ENCODE measurements at regions not wholly inside any gene's neighbourhood (a gene's known extent, or its start where the extent isn't known, plus 50 kb on each side); places are given as distances from the start of the nearest gene placed in this dataset.

DNA sequence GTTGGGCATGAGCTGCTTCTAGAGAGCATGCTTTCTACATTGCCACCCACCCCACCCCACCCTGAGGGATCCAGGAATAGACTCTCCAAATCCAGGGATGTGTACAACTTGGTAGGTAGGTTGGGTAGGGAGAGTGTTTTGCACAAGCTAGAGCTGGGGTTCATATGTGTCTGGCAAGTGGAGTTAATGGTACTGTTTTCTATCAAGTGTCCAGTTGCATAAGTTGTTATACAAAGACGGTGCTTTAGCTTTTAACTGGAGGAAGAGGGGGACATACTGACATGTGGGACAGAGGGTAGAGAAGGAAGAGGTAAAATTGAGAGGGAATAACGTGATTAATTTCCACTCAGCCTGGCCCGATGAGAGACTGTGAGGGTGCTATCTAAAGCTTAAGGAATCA lies 51.0 kb upstream of the TNC start:
- DNase-seq = no peak

- DNase-seq = no peak
These were observed 52.6 kb upstream of the TNC start for GRCh38 chr9:115170358-115171073.

DNA sequence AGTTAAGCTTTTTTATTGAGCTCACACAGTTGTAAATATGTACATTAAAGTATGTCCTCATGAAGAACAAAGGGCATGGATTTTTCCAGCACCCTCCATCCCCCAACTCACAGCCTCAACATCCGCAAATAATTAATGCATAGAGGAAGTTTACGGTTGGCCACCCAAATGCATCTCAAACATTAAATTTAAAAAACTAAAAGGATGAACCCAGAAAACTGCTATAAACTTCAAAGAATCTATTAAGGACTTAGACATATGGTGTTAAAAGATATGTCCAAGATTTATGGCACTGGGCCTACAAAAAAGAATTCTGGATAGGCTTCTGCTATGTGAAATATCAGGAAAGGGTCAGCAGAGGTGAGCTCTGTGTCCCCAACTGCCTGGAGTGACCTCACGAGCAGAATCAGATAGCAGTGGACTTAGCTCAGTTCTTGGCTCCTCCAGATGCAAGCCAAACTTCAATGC lies 54.0 kb upstream of the TNC start:
- no peak for DNase-seq

- DNase-seq = no peak
These were observed 64.3 kb upstream of the TNC start for GRCh38 chr9:115182264-115182663.

DNA sequence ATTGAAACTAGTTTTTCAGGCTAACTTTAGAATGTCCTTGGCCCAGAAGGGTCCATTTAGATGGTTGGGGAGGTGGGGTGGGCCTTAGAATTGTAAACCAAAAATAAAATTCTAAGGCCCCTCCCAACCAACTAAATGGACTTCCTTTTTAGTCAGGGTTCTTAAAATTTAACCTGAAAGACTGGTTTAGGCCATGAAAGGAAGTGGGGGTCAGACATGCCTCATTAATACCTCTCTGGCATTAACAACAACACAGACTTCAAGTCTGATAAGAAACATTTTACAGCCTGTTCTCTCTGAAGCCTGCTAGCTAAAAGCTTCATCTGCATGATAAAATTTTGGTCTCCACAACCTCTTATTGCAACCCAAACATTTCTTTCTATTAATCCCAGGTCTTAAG lies 65.5 kb upstream of the TNC start:
- DNase-seq = no peak

- no peak for DNase-seq
These were observed 71.7 kb upstream of the TNC start for GRCh38 chr9:115189686-115190085.

DNA sequence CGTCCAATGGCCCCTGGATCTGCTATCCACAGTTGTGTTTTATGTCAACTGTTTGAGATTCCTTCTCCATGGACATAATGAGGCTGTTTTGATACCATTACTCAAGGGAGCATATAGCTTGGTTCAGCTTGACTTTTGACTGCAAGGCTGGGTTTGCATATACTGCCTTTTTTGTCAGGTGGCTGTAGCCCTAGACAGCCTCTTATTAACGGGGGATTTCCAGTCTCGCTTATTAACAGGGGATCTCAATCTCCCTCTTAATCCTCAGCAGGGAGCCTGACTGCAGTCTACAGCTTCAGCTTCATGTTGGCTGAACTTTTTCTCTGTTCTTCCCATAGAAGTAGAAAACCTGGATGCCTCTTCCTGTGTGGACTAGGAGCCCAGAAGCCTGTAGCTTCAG lies 73.7 kb upstream of the TNC start:
- no peak for DNase-seq

DNA sequence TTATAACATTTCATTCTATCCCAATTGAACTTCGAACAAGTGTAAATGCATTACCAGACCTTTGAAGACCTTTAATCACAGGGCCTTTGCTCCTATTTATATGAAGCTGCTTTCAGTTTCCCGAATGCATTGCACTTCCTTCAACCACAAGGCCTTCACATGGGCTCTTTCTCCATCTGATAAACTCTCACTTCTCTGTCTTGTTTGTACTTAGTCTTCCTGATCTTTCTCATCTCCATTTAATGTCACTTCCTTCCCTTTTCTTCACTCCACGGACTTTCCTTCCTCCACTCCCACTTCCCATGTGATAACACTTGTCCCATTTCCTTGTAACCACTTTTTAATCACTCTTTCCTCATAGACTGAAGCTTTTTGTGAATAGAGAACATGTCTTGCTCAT lies 74.3 kb upstream of the TNC start:
- DNase-seq = peak; percentile 15 to 69 (median 46)

GRCh38 chr9:115192835-115193525 lies 75.0 kb upstream of the TNC start:
- peak in 2 of 4 experiments; percentile 18 to 23 for DNase-seq

GRCh38 chr9:115193777-115194176 lies 75.8 kb upstream of the TNC start:
- DNase-seq = no peak

DNA sequence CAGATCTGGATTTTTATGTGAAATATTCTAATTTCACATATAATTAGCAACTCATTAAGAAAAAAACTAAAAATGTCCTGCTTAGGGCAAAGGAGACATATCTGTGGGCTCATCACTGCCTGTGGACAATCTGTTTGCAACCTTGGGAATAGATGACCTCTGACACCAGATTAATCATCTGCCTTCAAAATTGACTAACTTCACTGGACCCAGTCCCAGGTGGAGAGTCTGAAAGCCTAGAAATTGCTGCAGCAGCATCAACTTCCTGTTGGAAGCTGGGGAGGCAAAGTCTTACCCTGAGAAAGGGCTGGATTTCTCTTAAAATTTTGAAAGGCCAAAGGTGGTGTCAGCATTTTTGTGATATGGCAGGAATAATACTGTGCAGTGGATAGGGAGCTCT lies 76.3 kb upstream of the TNC start:
- DNase-seq = no peak

DNA sequence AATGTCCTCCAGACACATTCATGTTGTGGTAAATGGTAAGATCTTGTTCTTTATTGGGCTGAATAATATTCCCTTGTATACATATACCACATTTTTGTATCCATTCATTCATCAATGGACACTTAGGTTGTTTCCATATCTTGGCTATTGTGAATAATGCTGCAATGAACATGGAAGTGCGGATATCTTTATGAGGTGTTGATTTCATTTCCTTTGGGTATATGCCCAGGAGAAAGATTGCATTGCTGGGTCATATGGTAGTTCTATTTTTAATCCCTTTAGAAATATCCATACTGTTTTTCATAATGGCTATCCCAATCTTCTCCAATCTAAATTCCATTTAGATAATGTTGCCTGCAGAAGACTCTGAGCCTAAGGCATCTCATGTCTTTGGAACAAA lies 78.0 kb upstream of the TNC start:
- DNase-seq = no peak

DNA sequence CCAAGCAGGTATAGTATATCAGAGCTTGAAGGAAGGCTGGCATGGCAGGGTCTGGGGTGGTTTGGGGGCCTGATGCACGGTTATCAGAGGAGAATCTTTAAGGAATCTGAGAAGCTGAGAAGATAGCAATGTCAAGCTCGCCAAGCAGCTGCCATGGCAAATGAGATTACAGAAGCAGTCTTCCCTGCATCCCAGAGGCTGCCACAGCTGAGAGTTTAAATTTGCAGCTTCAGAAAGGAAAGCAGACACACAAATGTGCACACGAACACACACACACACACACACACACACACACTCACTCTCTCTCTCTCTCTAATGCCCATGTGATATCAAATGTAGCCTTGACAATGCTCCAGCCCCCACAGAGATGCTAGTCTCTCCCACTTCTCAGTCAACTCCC lies 79.0 kb upstream of the TNC start:
- no peak for DNase-seq

GRCh38 chr9:115198001-115198400 lies 80.0 kb upstream of the TNC start:
- DNase-seq = peak; percentile 42 to 64 (median 63)

- no peak for DNase-seq
These were observed 83.0 kb upstream of the TNC start for GRCh38 chr9:115200711-115201505.

- DNase-seq = no peak
These were observed 84.2 kb upstream of the TNC start for GRCh38 chr9:115202181-115202580.

GRCh38 chr9:115202960-115203751 lies 85.2 kb upstream of the TNC start:
- no peak for DNase-seq

- peak in 3 of 4 experiments; percentile 6 to 55 (median 42) for DNase-seq
These were observed 87.0 kb upstream of the TNC start for GRCh38 chr9:115204904-115205453.

GRCh38 chr9:115207003-115207836 lies 89.3 kb upstream of the TNC start:
- no peak for DNase-seq

DNA sequence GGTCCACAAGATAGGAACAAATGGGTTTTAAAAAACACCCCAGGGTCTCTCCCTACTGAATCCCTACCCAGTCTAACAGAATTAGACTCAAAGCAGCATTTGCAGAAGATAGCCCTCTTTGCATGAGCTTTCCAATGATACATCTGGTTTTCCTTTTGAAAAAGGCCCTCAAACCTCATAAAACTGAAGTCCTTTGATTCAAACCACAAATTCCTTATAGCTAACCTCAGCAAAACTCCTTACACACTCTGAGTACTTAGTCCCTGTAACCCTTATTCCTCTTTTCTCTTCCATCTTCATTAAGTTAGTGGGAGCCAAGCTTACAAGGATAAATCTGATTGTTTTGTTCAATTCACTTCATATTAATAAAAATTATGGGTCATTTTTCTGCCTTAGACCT lies 90.5 kb upstream of the TNC start:
- DNase-seq = no peak

DNA sequence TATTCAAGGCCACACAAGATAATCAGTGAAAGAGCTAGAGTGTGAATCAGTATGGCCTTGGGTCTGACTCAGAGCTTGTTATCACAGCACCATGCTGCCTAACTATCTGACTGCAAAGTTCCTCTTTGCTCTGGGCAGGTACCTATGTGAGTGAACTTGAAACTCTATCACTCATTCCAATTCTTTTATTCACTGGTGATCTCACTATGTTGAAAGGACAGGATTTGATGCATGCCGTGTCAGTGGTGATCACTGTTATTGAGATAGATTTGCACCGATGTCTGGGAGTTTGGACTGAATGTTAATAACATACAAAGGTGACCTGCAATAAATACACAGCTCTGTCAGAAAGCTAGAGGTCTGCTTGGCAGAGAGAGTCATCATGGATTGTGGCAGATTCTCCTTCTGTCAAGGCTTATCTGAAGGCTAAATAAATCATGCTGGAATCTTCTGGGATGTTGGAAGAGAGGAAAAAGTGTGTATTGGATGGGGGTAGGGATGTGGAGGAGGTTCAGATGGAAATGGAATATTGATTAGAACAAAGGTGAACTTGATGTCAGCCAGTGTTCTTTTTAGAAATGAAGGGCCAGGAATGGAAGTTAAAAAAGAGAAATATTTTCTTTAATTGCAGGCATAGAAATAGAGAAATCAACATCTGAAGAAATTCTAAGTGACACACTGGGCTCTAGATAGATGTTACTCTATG lies 91.8 kb upstream of the TNC start:
- DNase-seq = no peak
